IMR-90 (cell line): ENCODE measurements at regions not wholly inside any gene's neighbourhood (a gene's known extent, or its start where the extent isn't known, plus 50 kb on each side); places are given as distances from the start of the nearest gene placed in this dataset.

Experiments
- ATAC-seq: fragments of 200-7000 bp; cut with Tn5 transposase; 2 replicates; pipeline ENCODE4 v1.9.1; 2020; ENCODE audit warnings: low read depth, mild to moderate bottlenecking, moderate library complexity
- BruUV-seq: library from RNA; stranded (reverse); fragments of 400-500 nt; replicated peaks from 2 replicates; lab custom pipeline; 2021; lab: Mats Ljungman, UMichigan
- CTCF ChIA-PET: fragments of 300-600 bp; formaldehyde crosslinking; extraction: SDS; loops from one replicate; lab custom pipeline; 2021; ENCODE audit warnings: antibody characterized with exemption; lab: Yijun Ruan, JAX
- POLR2A ChIA-PET: fragments of 300-600 bp; sonication (Branson Sonifier 250); formaldehyde crosslinking; loops from one replicate; lab custom pipeline; 2022; ENCODE audit warnings: antibody characterized with exemption; ENCODE audit not compliant: unreplicated experiment; lab: Charles Lee
- DNase-seq: peaks from one replicate; pipeline ENCODE4 v3.0.0; 2013
- H2AFZ ChIP-seq: replicated peaks from 2 replicates; pipeline ENCODE3; 2013; ENCODE audit warnings: low read length, mild to moderate bottlenecking; ENCODE audit not compliant: poor library complexity
- H2AK5ac ChIP-seq: 2 replicates; pipeline ENCODE4 v1.6.1; 2013; ENCODE audit warnings: low read depth, low read length, inconsistent platforms
- H2AK9ac ChIP-seq: replicated peaks from 2 replicates; pipeline ENCODE3; 2013; ENCODE audit warnings: mild to moderate bottlenecking, low read depth, low read length, moderate library complexity; ENCODE audit not compliant: poor library complexity
- H2BK120ac ChIP-seq: 2 replicates; pipeline ENCODE4 v1.6.1; 2013; ENCODE audit warnings: low read depth, low read length, inconsistent platforms
- H2BK15ac ChIP-seq: 3 replicates; pipeline ENCODE4 v1.6.1; 2013; ENCODE audit warnings: low read depth, low read length, inconsistent platforms
- H2BK20ac ChIP-seq: 2 replicates; pipeline ENCODE4 v1.6.1; 2013; ENCODE audit warnings: low read depth, mild to moderate bottlenecking, inconsistent platforms, low read length, moderate library complexity
- H2BK5ac ChIP-seq: 2 replicates; pipeline ENCODE4 v1.6.1; 2013; ENCODE audit warnings: mild to moderate bottlenecking, low read depth, low read length, inconsistent platforms; ENCODE audit not compliant: poor library complexity, severe bottlenecking
- H3K14ac ChIP-seq: replicated peaks from 2 replicates; pipeline ENCODE4 v1.6.1; 2013; ENCODE audit warnings: low read depth, low read length, inconsistent platforms
- H3K18ac ChIP-seq: 2 replicates; pipeline ENCODE4 v1.6.1; 2013; ENCODE audit warnings: low read depth, low read length, control low read depth
- H3K23ac ChIP-seq: 2 replicates; pipeline ENCODE4 v1.6.1; 2013; ENCODE audit warnings: low read depth, low read length, inconsistent platforms
- H3K27ac ChIP-seq: 2 replicates; pipeline ENCODE4 v1.5.1; 2013; ENCODE audit warnings: mild to moderate bottlenecking, control low read depth, low read length; ENCODE audit not compliant: insufficient read depth
- H3K27me3 ChIP-seq: 2 replicates; pipeline ENCODE4 v1.6.1; 2013; ENCODE audit warnings: low read length; ENCODE audit not compliant: control insufficient read depth, insufficient read depth
- H3K36me3 ChIP-seq: 2 replicates; pipeline ENCODE4 v1.6.1; 2013; ENCODE audit warnings: low read length, mixed read lengths; ENCODE audit not compliant: control insufficient read depth, insufficient read depth
- H3K4ac ChIP-seq: 2 replicates; pipeline ENCODE4 v1.6.1; 2013; ENCODE audit warnings: low read depth, low read length, inconsistent platforms
- H3K4me1 ChIP-seq: 2 replicates; pipeline ENCODE4 v1.6.1; 2013; ENCODE audit warnings: low read length, mixed read lengths; ENCODE audit not compliant: control insufficient read depth, insufficient read depth
- H3K4me2 ChIP-seq: 2 replicates; pipeline ENCODE4 v1.6.1; 2013; ENCODE audit warnings: low read depth, mild to moderate bottlenecking, control low read depth, low read length, moderate library complexity
- H3K4me3 ChIP-seq: 2 replicates; pipeline ENCODE4 v1.5.1; 2013; ENCODE audit warnings: low read depth, mild to moderate bottlenecking, control low read depth, low read length, moderate library complexity; ENCODE audit not compliant: insufficient read depth
- H3K56ac ChIP-seq: 2 replicates; pipeline ENCODE4 v1.6.1; 2013; ENCODE audit warnings: low read length, inconsistent platforms; ENCODE audit not compliant: insufficient read depth; ENCODE audit errors: extremely low read depth
- H3K79me1 ChIP-seq, 2 experiments: 2 replicates each; pipeline ENCODE4 v1.6.1; 2013; ENCODE audit warnings: low read length in 2 of 2, inconsistent platforms in 1 of 2, low read depth in 1 of 2
- H3K9ac ChIP-seq: 2 replicates; pipeline ENCODE4 v1.6.1; 2013; ENCODE audit warnings: low read depth, low read length, control low read depth
- H3K9me1 ChIP-seq: 2 replicates; pipeline ENCODE4 v1.6.1; 2013; ENCODE audit warnings: low read length, inconsistent platforms; ENCODE audit not compliant: insufficient read depth
- H3K9me3 ChIP-seq: 2 replicates; pipeline ENCODE4 v1.6.1; 2013; ENCODE audit warnings: low read length; ENCODE audit not compliant: control insufficient read depth, insufficient read depth
- H4K20me1 ChIP-seq: 2 replicates; pipeline ENCODE4 v1.6.1; 2013; ENCODE audit warnings: low read length, inconsistent platforms; ENCODE audit not compliant: insufficient read depth
- H4K5ac ChIP-seq: 2 replicates; pipeline ENCODE4 v1.6.1; 2013; ENCODE audit warnings: mild to moderate bottlenecking, low read depth, low read length, control low read depth
- H4K8ac ChIP-seq, 2 experiments: 2 replicates each; pipeline ENCODE4 v1.6.1; 2013; ENCODE audit warnings: low read depth in 2 of 2, low read length in 2 of 2, control low read depth in 1 of 2, inconsistent platforms in 1 of 2
- H4K91ac ChIP-seq: 2 replicates; pipeline ENCODE4 v1.6.1; 2013; ENCODE audit warnings: low read depth, low read length, inconsistent platforms; ENCODE audit not compliant: insufficient read depth
- CEBPB ChIP-seq: IDR thresholded peaks from 2 replicates; pipeline ENCODE4 v1.6.1; 2012; ENCODE audit warnings: low read depth, low read length, improper control_type of control experiment
- MAZ ChIP-seq: IDR thresholded peaks from 2 replicates; pipeline ENCODE4 v1.6.1; 2012; ENCODE audit warnings: low read depth, mild to moderate bottlenecking, low read length, improper control_type of control experiment, moderate library complexity, borderline replicate concordance
- WGBS, 2 experiments: methylation state at CpG; one replicate each; pipeline versions ENCODE4 v1.1.5 to v1.1.7; 2013; ENCODE audit warnings: missing lambda C conversion rate in 2 of 2; ENCODE audit not compliant: insufficient read length in 1 of 2; ENCODE audit errors: extremely low coverage in 2 of 2; 5-methylcytosine and 5-hydroxymethylcytosine counted together
- dilution Hi-C: fragments of 300-500 bp; cut with HindIII; formaldehyde crosslinking; loops from one replicate; pipeline ENCODE4 v1.14.3; 2018; ENCODE audit warnings: low sequenced_read_pairs; ENCODE audit not compliant: unreplicated experiment
- in situ Hi-C: fragments of 300-500 bp; cut with MboI; formaldehyde crosslinking; loops from 3 replicates; pipeline ENCODE4 v1.14.3; 2019; ENCODE audit warnings: low sequenced_read_pairs, inconsistent platforms, mixed read lengths
- intact Hi-C: fragments of 100-400 bp; cut with micrococcal nuclease; formaldehyde crosslinking; loops from 2 replicates; pipeline ENCODE4 v1.10.0; 2022

- POLR2A ChIA-PET: no interaction called here
Measured at GRCh38 chr1:101295209-101295608, 58.4 kb downstream of the S1PR1 start.

More at GRCh38 chr1:101295209-101295608, 58.4 kb downstream of the S1PR1 start:
- Histone ChIP-seq H2AK9ac (no peak overlapping the region), H3K4me1 (peaks cover 2% of the 10 kb centered on the region; the same call in 1 of the 2 replicates), H3K4ac (no peak overlapping the region), H3K4me2 (no peak overlapping the region), H3K9ac (no peak overlapping the region), H2BK15ac (no peak overlapping the region), H3K4me3 (no peak overlapping the region), H3K14ac (no peak overlapping the region), H2BK120ac (no peak overlapping the region), H3K23ac (no peak overlapping the region), H3K9me3 (no peaks in the 10 kb centered on the region), H2BK20ac (no peak overlapping the region), H4K91ac (no peak overlapping the region), H2AK5ac (no peak overlapping the region), H4K20me1 (no peaks in the 10 kb centered on the region), H3K56ac (no peak overlapping the region), H4K5ac (no peak overlapping the region), H3K27ac (no peak overlapping the region), H2AFZ (no peak overlapping the region), H2BK5ac (no peak overlapping the region), H3K18ac (no peak overlapping the region), H3K27me3 (peaks cover 2% of the 10 kb centered on the region; the same call in 1 of the 2 replicates), H3K9me1 (peaks cover 2% of the 10 kb centered on the region; the same call in 1 of the 2 replicates), H3K79me1 (no peaks in the 10 kb centered on the region), H4K8ac (no peak overlapping the region), H3K36me3 (no peaks in the 10 kb centered on the region)
- ATAC-seq: no peak
- no CpG with 5 or more reads among the region's 4 CpGs for WGBS, 2 experiments
- in situ Hi-C loops: no loop called here
- TF ChIP-seq CEBPB (no peak), MAZ (no peak)
- intact Hi-C loops: no loop called here
- CTCF ChIA-PET: interaction anchor here (0.6 kb wide), 1 partner anchor 685 kb away, joined by 3 read pairs; no protein-coding TSS in a partner anchor
- dilution Hi-C loops: no loop called here
- no TSS peak for BruUV-seq
- DNase-seq: no peak
